CD8-positive, alpha-beta memory T cell (primary cell): ENCODE measurements at regions not wholly inside any gene's neighbourhood (a gene's known extent, or its start where the extent isn't known, plus 50 kb on each side); places are given as distances from the start of the nearest gene placed in this dataset.

Experiments
- CTCF ChIA-PET: fragments of 350-600 bp; sonication (Branson Sonifier 250); formaldehyde crosslinking; loops from one replicate; lab custom pipeline; 2021; ENCODE audit warnings: antibody characterized with exemption; lab: Charles Lee
- POLR2A ChIA-PET: fragments of 350-600 bp; sonication (Branson Sonifier 250); formaldehyde crosslinking; loops from one replicate; lab custom pipeline; 2021; ENCODE audit warnings: antibody characterized with exemption; lab: Charles Lee
- DNase-seq, 5 donors: peaks; one replicate each; pipeline versions ENCODE4 v3.0.0 to v3.0.0-alpha.2; 2020 to 2022; ENCODE audit warnings: mixed read lengths in 1 of 5
- H3K27ac ChIP-seq: one replicate; pipeline ENCODE4 v1.7.0; 2013; ENCODE audit warnings: low read depth, mild to moderate bottlenecking, low read length, moderate library complexity
- H3K27me3 ChIP-seq: 2 replicates; pipeline ENCODE4 v1.7.0; 2013; ENCODE audit warnings: low read length, mild to moderate bottlenecking; ENCODE audit not compliant: insufficient read depth, poor library complexity, severe bottlenecking
- H3K36me3 ChIP-seq: 2 replicates; pipeline ENCODE4 v1.7.0; 2013; ENCODE audit warnings: mild to moderate bottlenecking, low read length, moderate library complexity; ENCODE audit not compliant: insufficient read depth
- H3K4me1 ChIP-seq: 2 replicates; pipeline ENCODE4 v1.7.0; 2013; ENCODE audit warnings: mild to moderate bottlenecking, low read length, moderate library complexity; ENCODE audit not compliant: insufficient read depth
- H3K4me3 ChIP-seq: 2 replicates; pipeline ENCODE4 v1.7.0; 2013; ENCODE audit warnings: mild to moderate bottlenecking, low read length
- H3K9me3 ChIP-seq: 2 replicates; pipeline ENCODE4 v1.7.0; 2013; ENCODE audit warnings: mild to moderate bottlenecking, low read length
- H3K27ac Mint-ChIP-seq, 8 donors: one replicate each; pipeline ENCODE4 v1.8.0; 2020 to 2021; ENCODE audit warnings: mixed read lengths in 8 of 8, mild to moderate bottlenecking in 6 of 8, inconsistent platforms in 3 of 8, moderate library complexity in 3 of 8
- H3K27me3 Mint-ChIP-seq, 2 donors: one replicate each; pipeline ENCODE4 v1.8.0; 2020 to 2021; ENCODE audit warnings: mixed read lengths in 2 of 2, mild to moderate bottlenecking in 1 of 2, moderate library complexity in 1 of 2
- H3K36me3 Mint-ChIP-seq, 3 donors: one replicate each; pipeline ENCODE4 v1.8.0; 2020 to 2021; ENCODE audit warnings: mixed read lengths in 3 of 3, inconsistent platforms in 1 of 3, mild to moderate bottlenecking in 1 of 3
- H3K4me1 Mint-ChIP-seq, 3 donors: one replicate each; pipeline ENCODE4 v1.8.0; 2020 to 2021; ENCODE audit warnings: mixed read lengths in 3 of 3, inconsistent platforms in 1 of 3, mild to moderate bottlenecking in 1 of 3
- H3K4me3 Mint-ChIP-seq, 7 donors: one replicate each; pipeline ENCODE4 v1.8.0; 2020 to 2021; ENCODE audit warnings: mixed read lengths in 7 of 7, mild to moderate bottlenecking in 6 of 7, moderate library complexity in 4 of 7, inconsistent platforms in 2 of 7
- H3K9me3 Mint-ChIP-seq, 5 donors: one replicate each; pipeline ENCODE4 v1.8.0; 2020 to 2022; ENCODE audit warnings: mixed read lengths in 5 of 5, mild to moderate bottlenecking in 3 of 5, moderate library complexity in 2 of 5, inconsistent platforms in 1 of 5

- Mint-ChIP-seq H3K27me3 (peaks cover 13 to 23% of the 10 kb centered on the region in 2 donors), H3K36me3 (no peaks in the 10 kb centered on the region), H3K9me3 (peaks cover 0 to 1% (median 0%) of the 10 kb centered on the region in 5 donors), H3K4me3 (no peak overlapping the region), H3K27ac (no peak overlapping the region), H3K4me1 (no peaks in the 10 kb centered on the region)
- no peak for DNase-seq
- no peak overlapping the region for H3K27ac ChIP-seq
- H3K9me3 ChIP-seq: no peaks in the 10 kb centered on the region
- POLR2A ChIA-PET: no interaction called here
- no peak overlapping the region for H3K4me3 ChIP-seq
- H3K36me3 ChIP-seq: no peaks in the 10 kb centered on the region
- CTCF ChIA-PET: no interaction called here
- H3K27me3 ChIP-seq: no peaks in the 10 kb centered on the region
- H3K4me1 ChIP-seq: no peaks in the 10 kb centered on the region
Observed at GRCh38 chr15:69991551-69991980, 106.2 kb downstream of the TLE3 start.

GRCh38 chr15:69992348-69992747 is 105.4 kb downstream of the TLE3 start:
- Histone ChIP-seq H3K27ac (no peak overlapping the region), H3K27me3 (no peaks in the 10 kb centered on the region), H3K4me1 (no peaks in the 10 kb centered on the region), H3K36me3 (no peaks in the 10 kb centered on the region), H3K9me3 (no peaks in the 10 kb centered on the region), H3K4me3 (no peak overlapping the region)
- no peak for DNase-seq
- ChIA-PET CTCF (no interaction called here), POLR2A (no interaction called here)
- Mint-ChIP-seq H3K36me3 (peaks cover 0 to 2% (median 0%) of the 10 kb centered on the region in 3 donors), H3K27me3 (peaks cover 13 to 17% of the 10 kb centered on the region in 2 donors), H3K4me1 (no peaks in the 10 kb centered on the region), H3K4me3 (no peak overlapping the region), H3K27ac (no peak overlapping the region), H3K9me3 (peaks cover 0 to 1% (median 0%) of the 10 kb centered on the region in 5 donors)

GRCh38 chr15:69994429-69995205 is 103.1 kb downstream of the TLE3 start:
- peaks cover 3 to 8% of the 10 kb centered on the region in 2 donors for H3K27me3 Mint-ChIP-seq
- Histone ChIP-seq H3K9me3 (no peaks in the 10 kb centered on the region), H3K4me3 (no peak overlapping the region), H3K36me3 (no peaks in the 10 kb centered on the region), H3K4me1 (no peaks in the 10 kb centered on the region), H3K27ac (no peak overlapping the region), H3K27me3 (no peaks in the 10 kb centered on the region)
- peaks cover 0 to 2% (median 0%) of the 10 kb centered on the region in 3 donors for H3K36me3 Mint-ChIP-seq
- DNase-seq: no peak
- H3K9me3 Mint-ChIP-seq: peaks cover 0 to 1% (median 0%) of the 10 kb centered on the region in 5 donors
- ChIA-PET CTCF (no interaction called here), POLR2A (no interaction called here)
- H3K4me3 Mint-ChIP-seq: no peak overlapping the region
- H3K27ac Mint-ChIP-seq: no peak overlapping the region
- H3K4me1 Mint-ChIP-seq: no peaks in the 10 kb centered on the region

GRCh38 chr15:69996321-69997160 is 101.2 kb downstream of the TLE3 start:
- H3K27me3 ChIP-seq: no peaks in the 10 kb centered on the region
- H3K36me3 Mint-ChIP-seq: peaks cover 0 to 2% (median 0%) of the 10 kb centered on the region in 3 donors
- DNase-seq: no peak
- CTCF ChIA-PET: no interaction called here
- H3K9me3 ChIP-seq: no peaks in the 10 kb centered on the region
- H3K4me1 ChIP-seq: no peaks in the 10 kb centered on the region
- no peak overlapping the region for H3K4me3 ChIP-seq
- H3K4me3 Mint-ChIP-seq: no peak overlapping the region
- no peaks in the 10 kb centered on the region for H3K36me3 ChIP-seq
- H3K27me3 Mint-ChIP-seq: peaks cover 0 to 2% of the 10 kb centered on the region in 2 donors
- H3K4me1 Mint-ChIP-seq: no peaks in the 10 kb centered on the region
- H3K27ac Mint-ChIP-seq: no peak overlapping the region
- POLR2A ChIA-PET: no interaction called here
- H3K9me3 Mint-ChIP-seq: peaks cover 0 to 1% (median 0%) of the 10 kb centered on the region in 5 donors
- no peak overlapping the region for H3K27ac ChIP-seq

GRCh38 chr15:69997161-69997485 is 100.6 kb downstream of the TLE3 start:
- H3K4me3 ChIP-seq: no peak overlapping the region
- no peak for DNase-seq
- no peaks in the 10 kb centered on the region for H3K4me1 Mint-ChIP-seq
- no peaks in the 10 kb centered on the region for H3K9me3 ChIP-seq
- no peaks in the 10 kb centered on the region for H3K4me1 ChIP-seq
- peaks cover 0 to 2% of the 10 kb centered on the region in 2 donors for H3K27me3 Mint-ChIP-seq
- peaks cover 0 to 2% (median 0%) of the 10 kb centered on the region in 5 donors for H3K9me3 Mint-ChIP-seq
- peaks cover 0 to 2% (median 0%) of the 10 kb centered on the region in 3 donors for H3K36me3 Mint-ChIP-seq
- H3K27ac Mint-ChIP-seq: no peak overlapping the region
- no peaks in the 10 kb centered on the region for H3K27me3 ChIP-seq
- H3K4me3 Mint-ChIP-seq: no peak overlapping the region
- CTCF ChIA-PET: no interaction called here
- POLR2A ChIA-PET: no interaction called here
- no peak overlapping the region for H3K27ac ChIP-seq
- no peaks in the 10 kb centered on the region for H3K36me3 ChIP-seq
